ENCODE measurements at regions not wholly inside any gene's neighbourhood (a gene's known extent, or its start where the extent isn't known, plus 50 kb on each side); places are given as distances from the start of the nearest gene placed in this dataset.
A peak's percentile ranks its signal among the peaks of the same experiment; 100 is the strongest.

GRCh38 chr10:128365156-128365725, 239.0 kb upstream of the MKI67 start:
- no peak for DNase-seq (ENCODE audit: low spot score)
- in situ Hi-C loops (cut with MboI; ENCODE audit: low pct_unique_long_range_greater_than_20kb, low sequenced_read_pairs, unreplicated experiment): no loop called here
- no peak for TF ChIP-seq CTCF (IDR thresholded peaks at IDR 0.05; ENCODE audit: extremely low read depth, insufficient read depth, missing control alignments)

DNA sequence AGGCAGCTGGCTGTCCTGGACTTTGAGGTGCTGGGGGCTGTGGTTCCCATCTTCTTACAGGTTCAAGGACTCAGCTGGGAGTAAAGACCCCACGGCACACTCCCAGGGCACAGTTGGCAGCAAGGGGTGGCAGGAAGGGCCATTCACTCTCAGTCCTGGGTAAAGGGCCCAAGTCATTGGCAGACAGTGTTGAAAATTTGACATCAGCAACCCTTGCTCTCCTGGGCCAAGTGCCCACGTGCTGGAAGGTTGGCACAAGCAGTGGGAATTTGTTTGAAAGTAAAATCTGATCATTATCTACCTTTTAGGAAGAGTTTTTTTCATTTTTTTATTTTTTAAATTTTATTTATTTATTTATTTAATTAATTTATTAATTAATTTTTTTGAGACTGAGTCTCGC, 241.6 kb upstream of the MKI67 start:
- no peak for DNase-seq (ENCODE audit: low spot score)
- in situ Hi-C loops (cut with MboI; ENCODE audit: low pct_unique_long_range_greater_than_20kb, low sequenced_read_pairs, unreplicated experiment): no loop called here
- no peak for TF ChIP-seq CTCF (IDR thresholded peaks at IDR 0.05; ENCODE audit: extremely low read depth, insufficient read depth, missing control alignments)

GRCh38 chr10:128369101-128369650, 243.0 kb upstream of the MKI67 start:
- DNase-seq (ENCODE audit: low spot score): no peak
- no peak for TF ChIP-seq CTCF (IDR thresholded peaks at IDR 0.05; ENCODE audit: extremely low read depth, insufficient read depth, missing control alignments)
- in situ Hi-C loops (cut with MboI; ENCODE audit: low pct_unique_long_range_greater_than_20kb, low sequenced_read_pairs, unreplicated experiment): no loop called here

DNA sequence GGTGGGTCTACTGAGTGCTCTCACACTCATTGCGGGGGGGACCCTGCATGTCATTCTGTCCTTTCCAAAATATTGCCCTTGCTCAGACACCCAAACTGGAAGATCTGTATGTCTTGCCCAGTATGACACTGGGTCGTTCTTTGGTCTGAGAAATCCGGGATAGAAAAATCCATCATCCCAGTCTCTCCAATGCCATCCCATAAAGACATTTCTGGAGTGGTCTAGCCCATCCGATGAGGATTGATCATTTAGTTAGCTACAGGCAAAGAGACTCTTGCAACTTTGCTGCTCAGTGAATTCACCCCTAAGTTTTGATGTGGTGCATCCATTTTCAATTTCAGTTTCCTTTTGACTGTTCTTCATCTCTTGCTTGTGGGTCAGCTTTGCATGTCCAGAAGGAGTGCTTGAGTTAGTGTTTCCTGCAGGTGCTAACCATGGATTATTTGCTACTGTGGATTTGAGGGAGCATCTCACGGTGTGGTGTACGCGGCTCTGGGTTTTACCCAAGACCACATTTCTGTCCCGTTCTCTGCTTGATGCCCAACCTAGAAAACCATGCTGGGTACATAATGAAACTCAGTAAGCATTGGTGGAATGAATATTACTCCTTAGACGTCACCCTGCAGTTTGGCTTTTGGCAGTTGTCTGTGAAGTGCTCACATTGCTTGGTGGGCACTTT, 247.0 kb upstream of the MKI67 start:
- no peak for TF ChIP-seq CTCF (IDR thresholded peaks at IDR 0.05; ENCODE audit: extremely low read depth, insufficient read depth, missing control alignments)
- peak; percentile 51 for DNase-seq (ENCODE audit: low spot score)
- in situ Hi-C loops (cut with MboI; ENCODE audit: low pct_unique_long_range_greater_than_20kb, low sequenced_read_pairs, unreplicated experiment): no loop called here

DNA sequence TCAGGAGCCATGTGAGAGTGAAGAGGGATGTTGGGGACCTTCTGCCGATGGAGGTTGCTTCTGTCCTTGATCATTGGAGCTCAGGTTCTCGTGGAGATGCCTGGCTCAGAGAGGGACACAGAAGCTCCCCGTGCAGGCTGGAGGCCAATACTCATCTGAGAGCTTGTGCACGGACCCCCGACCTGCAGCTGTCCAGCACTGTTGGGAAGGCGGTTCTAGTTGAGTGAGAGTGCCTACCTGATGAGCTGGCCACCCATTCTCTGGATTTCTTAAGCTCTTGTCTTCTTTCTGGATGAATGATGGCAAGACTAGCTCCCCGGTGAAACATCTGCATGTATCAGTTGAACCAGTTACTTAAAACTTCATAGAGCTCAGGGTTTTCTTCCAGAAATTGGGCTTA, 247.6 kb upstream of the MKI67 start:
- no peak for TF ChIP-seq CTCF (IDR thresholded peaks at IDR 0.05; ENCODE audit: extremely low read depth, insufficient read depth, missing control alignments)
- in situ Hi-C loops (cut with MboI; ENCODE audit: low pct_unique_long_range_greater_than_20kb, low sequenced_read_pairs, unreplicated experiment): no loop called here
- no peak for DNase-seq (ENCODE audit: low spot score)

DNA sequence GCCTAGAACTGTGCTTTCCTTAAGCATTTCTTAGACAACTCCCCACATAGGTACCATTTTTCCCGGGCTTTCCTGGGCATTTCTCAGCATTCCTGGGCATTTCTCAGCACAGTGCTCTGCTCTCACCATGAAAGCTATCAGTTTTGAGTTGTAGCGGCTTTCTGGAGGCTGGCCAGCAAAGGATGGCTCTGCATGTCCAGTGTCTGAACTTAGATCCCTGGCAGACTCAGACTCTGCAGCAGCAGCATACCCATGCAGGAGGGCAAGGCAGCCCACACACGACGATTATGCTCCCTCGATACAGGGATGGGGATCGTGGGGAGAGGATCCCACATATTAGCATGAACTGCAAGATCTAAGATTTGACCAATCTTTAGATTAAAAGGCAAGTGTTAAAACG, 248.9 kb upstream of the MKI67 start:
- DNase-seq (ENCODE audit: low spot score): no peak
- in situ Hi-C loops (cut with MboI; ENCODE audit: low pct_unique_long_range_greater_than_20kb, low sequenced_read_pairs, unreplicated experiment): no loop called here
- no peak for TF ChIP-seq CTCF (IDR thresholded peaks at IDR 0.05; ENCODE audit: extremely low read depth, insufficient read depth, missing control alignments)
